C4-2B (cell line): ENCODE measurements at regions not wholly inside any gene's neighbourhood (a gene's known extent, or its start where the extent isn't known, plus 50 kb on each side); places are given as distances from the start of the nearest gene placed in this dataset.

ENCODE experiments used
- ZFX ChIP-seq: fragments of 450-650 bp; IDR thresholded peaks from 2 replicates; pipeline ENCODE4 v1.6.1; 2017
- TF ChIP-seq, protein P1 (sequence below): fragments of 450-650 bp; conservative IDR thresholded peaks from 2 replicates; pipeline ENCODE4 v1.5.1; 2017; ENCODE audit warnings: mild to moderate bottlenecking

DNA sequence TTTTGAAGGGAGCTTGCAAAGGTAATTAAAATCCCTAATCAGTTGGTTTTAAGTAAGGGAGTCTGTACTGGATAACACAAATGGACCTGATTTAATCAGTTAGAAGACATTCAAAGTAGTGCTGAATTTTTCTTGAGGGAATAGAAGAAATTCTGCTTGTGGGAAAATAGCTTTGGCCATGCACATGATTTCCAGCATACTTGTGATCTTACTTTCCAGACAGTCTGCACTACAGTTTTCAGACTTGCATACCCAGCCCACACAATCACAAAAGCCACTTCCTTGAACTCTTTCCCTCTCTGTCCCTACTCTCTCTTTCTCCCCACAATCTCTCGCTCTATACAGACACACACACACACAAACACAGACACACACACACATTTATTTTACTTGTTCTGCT lies 852.1 kb downstream of the PLA2G4A start:
- TF ChIP-seq, protein P1, sequence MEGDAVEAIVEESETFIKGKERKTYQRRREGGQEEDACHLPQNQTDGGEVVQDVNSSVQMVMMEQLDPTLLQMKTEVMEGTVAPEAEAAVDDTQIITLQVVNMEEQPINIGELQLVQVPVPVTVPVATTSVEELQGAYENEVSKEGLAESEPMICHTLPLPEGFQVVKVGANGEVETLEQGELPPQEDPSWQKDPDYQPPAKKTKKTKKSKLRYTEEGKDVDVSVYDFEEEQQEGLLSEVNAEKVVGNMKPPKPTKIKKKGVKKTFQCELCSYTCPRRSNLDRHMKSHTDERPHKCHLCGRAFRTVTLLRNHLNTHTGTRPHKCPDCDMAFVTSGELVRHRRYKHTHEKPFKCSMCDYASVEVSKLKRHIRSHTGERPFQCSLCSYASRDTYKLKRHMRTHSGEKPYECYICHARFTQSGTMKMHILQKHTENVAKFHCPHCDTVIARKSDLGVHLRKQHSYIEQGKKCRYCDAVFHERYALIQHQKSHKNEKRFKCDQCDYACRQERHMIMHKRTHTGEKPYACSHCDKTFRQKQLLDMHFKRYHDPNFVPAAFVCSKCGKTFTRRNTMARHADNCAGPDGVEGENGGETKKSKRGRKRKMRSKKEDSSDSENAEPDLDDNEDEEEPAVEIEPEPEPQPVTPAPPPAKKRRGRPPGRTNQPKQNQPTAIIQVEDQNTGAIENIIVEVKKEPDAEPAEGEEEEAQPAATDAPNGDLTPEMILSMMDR = no peak
- TF ChIP-seq ZFX = no peak
